Middle frontal gyrus (tissue), 1 donor: ENCODE measurements at regions not wholly inside any gene's neighbourhood (a gene's known extent, or its start where the extent isn't known, plus 50 kb on each side); places are given as distances from the start of the nearest gene placed in this dataset.

Experiments
- DNase-seq: peaks from one replicate; pipeline ENCODE4 v3.0.0-alpha.2; 2015; ENCODE audit warnings: low spot score; ENCODE audit errors: extremely low spot score

GRCh38 chr20:52268184-52268749 lies 76.7 kb upstream of the ZFP64 start:
- no peak for DNase-seq

GRCh38 chr20:52267418-52267817 lies 75.8 kb upstream of the ZFP64 start:
- DNase-seq: no peak

DNA sequence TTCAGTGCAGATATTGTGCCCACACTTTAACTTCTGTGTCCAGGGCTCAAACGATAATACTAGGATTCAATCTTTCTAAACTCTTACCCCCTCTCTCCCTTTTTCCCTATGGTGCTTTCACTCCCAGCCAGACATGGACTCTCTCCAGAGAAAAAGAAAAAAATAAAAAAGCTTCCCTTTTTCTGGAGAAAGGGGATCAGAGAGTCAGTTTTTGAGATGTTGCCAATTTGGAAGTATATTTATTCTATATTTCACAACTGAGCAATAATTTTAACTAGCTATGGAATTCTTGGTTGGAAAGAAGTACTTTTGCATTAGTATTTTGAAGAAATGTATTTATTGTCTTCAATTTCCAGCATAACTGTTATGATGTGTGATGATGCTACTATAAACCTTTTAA lies 72.2 kb upstream of the ZFP64 start:
- DNase-seq: no peak

DNA sequence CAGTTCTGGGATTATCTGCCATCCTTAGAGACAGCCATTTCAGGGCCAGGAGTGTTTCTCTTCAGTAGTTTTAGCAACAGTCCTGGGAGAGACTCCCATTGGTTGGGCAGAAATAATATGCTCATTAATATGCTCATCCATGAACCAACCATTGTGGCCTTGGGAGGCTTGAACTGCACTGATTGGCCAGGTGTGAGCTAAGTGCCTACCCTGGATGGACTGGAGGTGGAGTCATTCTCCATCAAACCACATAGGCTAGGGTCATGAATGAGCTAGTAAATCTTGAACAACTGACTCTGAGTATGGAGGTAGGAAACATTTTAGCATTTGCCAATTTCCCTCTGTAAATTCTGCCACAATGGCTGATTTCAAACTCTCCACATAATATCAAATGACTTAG lies 70.2 kb upstream of the ZFP64 start:
- no peak for DNase-seq

- no peak for DNase-seq
Measured at GRCh38 chr20:52259295-52259694, 67.7 kb upstream of the ZFP64 start.

GRCh38 chr20:52256454-52256853 lies 64.9 kb upstream of the ZFP64 start:
- DNase-seq: no peak

DNA sequence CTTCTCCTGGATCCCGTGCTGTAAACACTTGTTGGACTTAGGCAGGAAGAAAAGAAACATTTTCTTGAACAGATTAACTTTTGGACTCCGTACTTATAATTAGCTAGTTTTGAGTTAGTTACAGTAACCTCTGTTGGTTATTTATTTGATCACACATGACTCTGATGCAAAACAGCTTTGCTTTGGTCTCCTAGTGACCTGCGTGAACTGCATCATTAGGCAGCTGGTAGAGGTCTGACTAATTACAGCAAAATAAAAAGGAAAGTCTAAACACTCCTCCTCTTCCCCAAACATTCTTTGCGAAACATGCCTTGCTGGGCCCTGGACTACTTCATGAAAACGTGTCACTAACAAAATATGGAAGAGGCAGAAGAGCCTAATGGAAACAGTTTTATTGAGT lies 61.1 kb upstream of the ZFP64 start:
- DNase-seq: no peak

- no peak for DNase-seq
Measured at GRCh38 chr20:52251827-52252226, 60.2 kb upstream of the ZFP64 start.

DNA sequence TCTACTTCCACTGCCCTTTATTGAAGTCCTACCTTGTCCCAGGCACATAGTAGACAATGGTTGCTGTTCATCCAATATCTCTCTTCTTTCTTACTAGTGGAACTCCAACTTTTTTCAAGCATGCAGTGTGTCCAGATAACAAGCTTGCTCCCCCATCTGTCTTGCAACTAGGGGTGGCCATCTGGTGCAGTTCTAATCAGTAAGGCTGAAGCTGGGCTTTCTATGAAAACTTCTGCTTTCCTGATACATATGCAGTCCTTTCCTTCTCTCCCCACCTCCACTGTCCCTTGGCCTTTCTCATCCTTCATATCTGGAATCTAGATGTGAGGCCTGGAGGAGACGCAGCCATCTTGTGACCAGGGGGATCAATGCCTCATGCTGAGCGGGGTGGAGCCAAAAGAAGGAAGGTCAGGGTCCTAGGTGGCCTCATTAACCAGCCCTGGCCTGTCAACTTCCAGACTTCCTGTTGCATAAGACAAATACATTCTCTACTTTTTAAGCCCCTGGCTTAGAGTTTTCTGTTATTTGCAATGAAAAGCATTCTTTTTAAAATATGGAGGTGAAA lies 59.6 kb upstream of the ZFP64 start:
- no peak for DNase-seq

- DNase-seq: no peak
Measured at GRCh38 chr20:52247548-52247947, 56.0 kb upstream of the ZFP64 start.

DNA sequence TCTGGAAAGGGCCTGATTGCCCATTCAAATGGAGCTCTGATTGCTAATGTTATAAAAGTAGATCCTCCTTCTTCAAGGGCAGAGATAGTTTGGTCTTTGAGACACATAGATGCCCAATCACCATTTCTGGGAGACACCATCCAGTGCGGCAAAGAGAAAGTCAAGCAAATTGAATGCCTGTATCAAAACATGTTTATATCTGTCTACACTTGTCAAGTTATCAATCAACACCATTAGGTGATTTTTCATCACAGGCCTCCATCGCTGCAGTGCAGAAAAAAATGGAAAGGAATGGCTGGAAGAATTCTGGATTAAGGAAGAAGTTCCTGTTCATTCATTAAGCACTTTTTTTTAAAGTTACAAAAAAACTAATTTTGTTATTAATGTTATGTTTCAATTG lies 54.8 kb upstream of the ZFP64 start:
- DNase-seq: no peak

- DNase-seq: no peak
Measured at GRCh38 chr20:52244702-52245101, 53.1 kb upstream of the ZFP64 start.

- no peak for DNase-seq
Measured at GRCh38 chr20:52242237-52243230, 51.0 kb upstream of the ZFP64 start.
